HEK293T (cell line): ENCODE measurements at regions not wholly inside any gene's neighbourhood (a gene's known extent, or its start where the extent isn't known, plus 50 kb on each side); places are given as distances from the start of the nearest gene placed in this dataset.

ENCODE experiments used
- CTCF ChIA-PET: fragments of 350-600 bp; formaldehyde crosslinking; extraction: SDS; loops from one replicate; lab custom pipeline; 2021; ENCODE audit warnings: antibody characterized with exemption, inconsistent platforms; lab: Yijun Ruan, JAX
- POLR2A ChIA-PET: fragments of 350-600 bp; formaldehyde crosslinking; extraction: SDS; loops from one replicate; lab custom pipeline; 2020; ENCODE audit warnings: antibody characterized with exemption, inconsistent platforms; lab: Yijun Ruan, JAX
- DNase-seq: peaks from one replicate; pipeline ENCODE4 v3.0.0; 2012; ENCODE audit warnings: mixed read lengths; ENCODE audit errors: extremely low spot score
- ARNT ChIP-seq: fragments of 450-650 bp; IDR thresholded peaks from 2 replicates; pipeline ENCODE4 v1.6.1; 2017; ENCODE audit warnings: mild to moderate bottlenecking
- BHLHE40 ChIP-seq: fragments of 450-650 bp; IDR thresholded peaks from 2 replicates; pipeline ENCODE4 v1.6.1; 2016; ENCODE audit warnings: mild to moderate bottlenecking, moderate library complexity, borderline replicate concordance
- CTBP1 ChIP-seq: fragments of 450-650 bp; IDR thresholded peaks from 2 replicates; pipeline ENCODE4 v1.6.1; 2016; ENCODE audit warnings: borderline replicate concordance
- ELF4 ChIP-seq: fragments of 450-650 bp; IDR thresholded peaks from 2 replicates; pipeline ENCODE4 v1.6.1; 2017; ENCODE audit warnings: antibody characterized with exemption
- FOXA1 ChIP-seq: fragments of 450-650 bp; IDR thresholded peaks from 2 replicates; pipeline ENCODE4 v1.6.1; 2016; ENCODE audit warnings: mild to moderate bottlenecking
- FOXK2 ChIP-seq: fragments of 450-650 bp; IDR thresholded peaks from 2 replicates; pipeline ENCODE4 v1.6.1; 2016; ENCODE audit warnings: mild to moderate bottlenecking
- FOXM1 ChIP-seq: fragments of 450-650 bp; IDR thresholded peaks from 2 replicates; pipeline ENCODE4 v1.6.1; 2017; ENCODE audit warnings: mild to moderate bottlenecking, borderline replicate concordance
- HDGF ChIP-seq: fragments of 450-650 bp; IDR thresholded peaks from 2 replicates; pipeline ENCODE4 v1.6.1; 2017; ENCODE audit warnings: antibody characterized with exemption, borderline replicate concordance
- L3MBTL2 ChIP-seq: fragments of 450-650 bp; conservative IDR thresholded peaks from 2 replicates; pipeline ENCODE4 v1.6.1; 2016; ENCODE audit warnings: mild to moderate bottlenecking
- LEF1 ChIP-seq: fragments of 450-650 bp; IDR thresholded peaks from 2 replicates; pipeline ENCODE4 v1.6.1; 2017; ENCODE audit warnings: mild to moderate bottlenecking, borderline replicate concordance
- NFRKB ChIP-seq: fragments of 450-650 bp; IDR thresholded peaks from 2 replicates; pipeline ENCODE4 v1.6.1; 2016; ENCODE audit warnings: mild to moderate bottlenecking, moderate library complexity
- PKNOX1 ChIP-seq: fragments of 450-650 bp; IDR thresholded peaks from 2 replicates; pipeline ENCODE4 v1.6.1; 2016
- SP1 ChIP-seq: fragments of 450-650 bp; IDR thresholded peaks from 2 replicates; pipeline ENCODE4 v1.6.1; 2017
- SUZ12 ChIP-seq: fragments of 450-650 bp; IDR thresholded peaks from 2 replicates; pipeline ENCODE4 v1.6.1; 2016; ENCODE audit warnings: mild to moderate bottlenecking
- TARDBP ChIP-seq: fragments of 450-650 bp; IDR thresholded peaks from 2 replicates; pipeline ENCODE4 v1.6.1; 2016
- ZNF384 ChIP-seq: fragments of 450-650 bp; IDR thresholded peaks from 2 replicates; pipeline ENCODE4 v1.6.1; 2016

- CTCF ChIA-PET: no interaction called here
- POLR2A ChIA-PET: no interaction called here
- TF ChIP-seq ELF4 (no peak), HDGF (no peak), CTBP1 (no peak), L3MBTL2 (no peak), SP1 (no peak), ARNT (no peak)
- DNase-seq: no peak
Measured at GRCh38 chr13:70388935-70389334, 280.7 kb upstream of the KLHL1 start.

- ChIA-PET POLR2A (no interaction called here), CTCF (no interaction called here)
- TF ChIP-seq TARDBP: no peak
- TF ChIP-seq LEF1: no peak
- TF ChIP-seq NFRKB: no peak
- TF ChIP-seq HDGF: no peak
- no peak for TF ChIP-seq FOXA1
- TF ChIP-seq PKNOX1: no peak
- no peak for TF ChIP-seq SP1
- TF ChIP-seq L3MBTL2: no peak
- TF ChIP-seq ARNT: no peak
- TF ChIP-seq CTBP1: no peak
- no peak for TF ChIP-seq SUZ12
- no peak for TF ChIP-seq ELF4
- TF ChIP-seq FOXK2: no peak
- TF ChIP-seq ZNF384: no peak
- no peak for TF ChIP-seq FOXM1
- no peak for TF ChIP-seq BHLHE40
- no peak for DNase-seq
Measured at GRCh38 chr13:70386919-70387318, 278.7 kb upstream of the KLHL1 start.

- no peak for DNase-seq
- CTCF ChIA-PET: no interaction called here
- POLR2A ChIA-PET: no interaction called here
- TF ChIP-seq SP1 (no peak), ZNF384 (no peak), NFRKB (no peak), CTBP1 (no peak), ELF4 (no peak), TARDBP (no peak), ARNT (no peak), FOXA1 (no peak), FOXK2 (no peak), L3MBTL2 (no peak), PKNOX1 (no peak), BHLHE40 (no peak), HDGF (no peak), FOXM1 (no peak), SUZ12 (no peak)
Measured at GRCh38 chr13:70385852-70386251, 277.6 kb upstream of the KLHL1 start.

GRCh38 chr13:70384156-70384555, 275.9 kb upstream of the KLHL1 start:
- ChIA-PET POLR2A (no interaction called here), CTCF (no interaction called here)
- no peak for DNase-seq
- TF ChIP-seq ARNT: no peak
- TF ChIP-seq PKNOX1: no peak
- TF ChIP-seq LEF1: no peak
- TF ChIP-seq SUZ12: no peak
- TF ChIP-seq TARDBP: no peak
- TF ChIP-seq SP1: no peak
- no peak for TF ChIP-seq FOXK2
- TF ChIP-seq BHLHE40: no peak
- TF ChIP-seq CTBP1: no peak
- TF ChIP-seq NFRKB: no peak
- TF ChIP-seq ZNF384: no peak
- no peak for TF ChIP-seq ELF4
- TF ChIP-seq HDGF: no peak
- TF ChIP-seq FOXA1: no peak

GRCh38 chr13:70380809-70381208, 272.6 kb upstream of the KLHL1 start:
- POLR2A ChIA-PET: no interaction called here
- TF ChIP-seq L3MBTL2: no peak
- CTCF ChIA-PET: no interaction called here
- DNase-seq: no peak

- TF ChIP-seq CTBP1 (no peak), ARNT (no peak), ZNF384 (no peak), FOXK2 (no peak), PKNOX1 (no peak), LEF1 (no peak), NFRKB (no peak), FOXA1 (no peak), TARDBP (no peak), FOXM1 (no peak), L3MBTL2 (no peak), SUZ12 (no peak), BHLHE40 (no peak), ELF4 (no peak), SP1 (no peak)
- ChIA-PET POLR2A (no interaction called here), CTCF (interaction anchor here (0.6 kb wide), 1 partner anchor 561 kb away, joined by 3 read pairs; no protein-coding TSS in a partner anchor)
- DNase-seq: no peak
Measured at GRCh38 chr13:70375718-70376117, 267.5 kb upstream of the KLHL1 start.
